H9 (cell line): ENCODE measurements at regions not wholly inside any gene's neighbourhood (a gene's known extent, or its start where the extent isn't known, plus 50 kb on each side); places are given as distances from the start of the nearest gene placed in this dataset.

Experiments used
- DNase-seq: peaks from one replicate; pipeline ENCODE4 v3.0.0-alpha.2; 2017
- H2AFZ ChIP-seq: one replicate; pipeline ENCODE4 v1.6.1; 2013; ENCODE audit warnings: mild to moderate bottlenecking, low read length, control low read depth, moderate library complexity
- H2AK5ac ChIP-seq: 2 replicates; pipeline ENCODE4 v1.6.1; 2013; ENCODE audit warnings: low read length, control low read depth, mixed read lengths; ENCODE audit not compliant: insufficient read length
- H2BK120ac ChIP-seq: one replicate; pipeline ENCODE4 v1.6.1; 2013; ENCODE audit warnings: low read depth, mild to moderate bottlenecking, low read length, control low read depth, inconsistent platforms; ENCODE audit not compliant: poor library complexity, severe bottlenecking
- H2BK12ac ChIP-seq: 2 replicates; pipeline ENCODE4 v1.6.1; 2013; ENCODE audit warnings: low read length, control low read depth, mixed read lengths, low read depth; ENCODE audit not compliant: insufficient read length
- H2BK15ac ChIP-seq: 2 replicates; pipeline ENCODE4 v1.6.1; 2013; ENCODE audit warnings: low read depth, low read length, control low read depth
- H2BK20ac ChIP-seq: one replicate; pipeline ENCODE4 v1.6.1; 2013; ENCODE audit warnings: low read depth, mild to moderate bottlenecking, low read length, control low read depth, inconsistent platforms; ENCODE audit not compliant: poor library complexity, severe bottlenecking
- H2BK5ac ChIP-seq: 2 replicates; pipeline ENCODE4 v1.6.1; 2013; ENCODE audit warnings: low read length, control low read depth, mixed read lengths; ENCODE audit not compliant: insufficient read length
- H3K14ac ChIP-seq: 2 replicates; pipeline ENCODE4 v1.6.1; 2013; ENCODE audit warnings: low read length, control low read depth; ENCODE audit not compliant: insufficient read depth
- H3K18ac ChIP-seq: 2 replicates; pipeline ENCODE4 v1.6.1; 2013; ENCODE audit warnings: low read depth, mild to moderate bottlenecking, mixed read lengths, low read length, control low read depth; ENCODE audit not compliant: insufficient read length
- H3K23ac ChIP-seq: 2 replicates; pipeline ENCODE4 v1.6.1; 2013; ENCODE audit warnings: low read length, control low read depth, mixed read lengths, low read depth; ENCODE audit not compliant: insufficient read length
- H3K23me2 ChIP-seq: 2 replicates; pipeline ENCODE4 v1.6.1; 2013; ENCODE audit warnings: low read depth, mild to moderate bottlenecking, mixed read lengths, low read length, control low read depth; ENCODE audit not compliant: insufficient read length, poor library complexity, severe bottlenecking
- H3K27ac ChIP-seq: 2 replicates; pipeline ENCODE4 v1.5.1; 2013; ENCODE audit warnings: low read length, control low read depth, mixed read lengths, low read depth; ENCODE audit not compliant: insufficient read length
- H3K27me3 ChIP-seq: 2 replicates; pipeline ENCODE4 v1.6.1; 2013; ENCODE audit warnings: low read length, control low read depth, inconsistent platforms; ENCODE audit not compliant: insufficient read depth
- H3K4ac ChIP-seq: 2 replicates; pipeline ENCODE4 v1.6.1; 2013; ENCODE audit warnings: low read depth, mild to moderate bottlenecking, control low read depth, inconsistent platforms, low read length, moderate library complexity
- H3K4me1 ChIP-seq: 2 replicates; pipeline ENCODE4 v1.6.1; 2013; ENCODE audit warnings: low read length, control low read depth, inconsistent platforms; ENCODE audit not compliant: insufficient read depth
- H3K4me2 ChIP-seq: 2 replicates; pipeline ENCODE4 v1.6.1; 2013; ENCODE audit warnings: low read length, control low read depth, mixed read lengths; ENCODE audit not compliant: insufficient read length, insufficient read depth
- H3K56ac ChIP-seq: 2 replicates; pipeline ENCODE4 v1.6.1; 2013; ENCODE audit warnings: low read depth, mild to moderate bottlenecking, mixed read lengths, low read length, control low read depth; ENCODE audit not compliant: insufficient read length
- H3K79me1 ChIP-seq: 2 replicates; pipeline ENCODE4 v1.6.1; 2013; ENCODE audit warnings: low read depth, mild to moderate bottlenecking, moderate library complexity, low read length, control low read depth, inconsistent platforms; ENCODE audit not compliant: insufficient read depth, poor library complexity, severe bottlenecking
- H3K79me2 ChIP-seq: 2 replicates; pipeline ENCODE4 v1.6.1; 2013; ENCODE audit warnings: low read length, control low read depth, inconsistent platforms; ENCODE audit not compliant: insufficient read depth
- H3K9ac ChIP-seq: 2 replicates; pipeline ENCODE4 v1.6.1; 2013; ENCODE audit warnings: low read length, control low read depth, mixed read lengths; ENCODE audit not compliant: insufficient read length; ENCODE audit errors: extremely low read depth
- H3K9me3 ChIP-seq: one replicate; pipeline ENCODE4 v1.6.1; 2013; ENCODE audit warnings: low read depth, low read length, inconsistent platforms; ENCODE audit not compliant: control insufficient read depth
- H3T11ph ChIP-seq: one replicate; pipeline ENCODE4 v1.6.1; 2013; ENCODE audit warnings: mild to moderate bottlenecking, low read length, control low read depth, inconsistent platforms
- H4K20me1 ChIP-seq: one replicate; pipeline ENCODE4 v1.6.1; 2013; ENCODE audit not compliant: control insufficient read depth, insufficient read length, insufficient read depth
- H4K5ac ChIP-seq: 2 replicates; pipeline ENCODE4 v1.6.1; 2013; ENCODE audit warnings: low read depth, mild to moderate bottlenecking, mixed read lengths, low read length, control low read depth; ENCODE audit not compliant: insufficient read length
- H4K8ac ChIP-seq: replicated peaks from 2 replicates; pipeline ENCODE4 v1.6.1; 2013; ENCODE audit warnings: low read length, control low read depth, mixed read lengths, low read depth; ENCODE audit not compliant: insufficient read length
- H4K91ac ChIP-seq: 2 replicates; pipeline ENCODE4 v1.6.1; 2013; ENCODE audit warnings: low read depth, mild to moderate bottlenecking, moderate library complexity, mixed read lengths, low read length, control low read depth; ENCODE audit not compliant: insufficient read length
- H3K27ac Mint-ChIP-seq, 3 experiments: 2 replicates in 2 of 3; 3 replicates in 1 of 3; pipeline ENCODE4 v1.8.0; 2020 to 2021; ENCODE audit warnings: mixed read lengths in 3 of 3, mild to moderate bottlenecking in 1 of 3, moderate library complexity in 1 of 3
- H3K27me3 Mint-ChIP-seq: 2 replicates; pipeline ENCODE4 v1.8.0; 2021; ENCODE audit warnings: low read depth, mild to moderate bottlenecking, moderate library complexity, mixed read lengths
- H3K36me3 Mint-ChIP-seq, 3 experiments: 2 replicates in 2 of 3; 3 replicates in 1 of 3; pipeline ENCODE4 v1.8.0; 2020 to 2021; ENCODE audit warnings: low read depth in 3 of 3, mixed read lengths in 3 of 3; ENCODE audit not compliant: insufficient read depth in 1 of 3
- H3K4me1 Mint-ChIP-seq, 2 experiments: 2 replicates each; pipeline ENCODE4 v1.8.0; 2020; ENCODE audit warnings: mixed read lengths in 2 of 2
- H3K4me3 Mint-ChIP-seq, 2 experiments: 2 replicates in 1 of 2; 3 replicates in 1 of 2; pipeline ENCODE4 v1.8.0; 2020 to 2021; ENCODE audit warnings: mild to moderate bottlenecking in 2 of 2, mixed read lengths in 2 of 2, moderate library complexity in 1 of 2
- H3K9me3 Mint-ChIP-seq, 2 experiments: 2 replicates in 1 of 2; 3 replicates in 1 of 2; pipeline ENCODE4 v1.8.0; 2020; ENCODE audit warnings: mild to moderate bottlenecking in 2 of 2, mixed read lengths in 2 of 2, moderate library complexity in 1 of 2
- CTCF ChIP-seq: fragments of 200-600 bp; sonication (generic); conservative IDR thresholded peaks from 3 replicates; pipeline ENCODE4 v1.8.0; 2021; ENCODE audit warnings: antibody characterized with exemption, mild to moderate bottlenecking
- WGBS: extraction: QIAGEN DNeasy Blood & Tissue Kit; methylation state at CpG from one replicate; pipeline ENCODE4 v1.1.7; 2013; ENCODE audit warnings: missing lambda C conversion rate, low lambda C conversion rate, mixed read lengths; ENCODE audit not compliant: insufficient read length; ENCODE audit errors: extremely low coverage; 5-methylcytosine and 5-hydroxymethylcytosine counted together

GRCh38 chr2:64383881-64384280 is 70.1 kb upstream of the LGALSL start:
- H3K27ac Mint-ChIP-seq: no peak overlapping the region
- Histone ChIP-seq H3K79me1 (no peaks in the 10 kb centered on the region), H3K27ac (no peak overlapping the region), H2BK15ac (no peak overlapping the region), H4K91ac (no peak overlapping the region), H3K18ac (no peak overlapping the region), H3K27me3 (no peaks in the 10 kb centered on the region), H3K23me2 (no peaks in the 10 kb centered on the region), H3K4me2 (no peak overlapping the region), H3K9ac (no peak overlapping the region), H3K4ac (no peak overlapping the region), H2BK20ac (no peak overlapping the region), H4K20me1 (no peaks in the 10 kb centered on the region), H4K8ac (no peak overlapping the region), H2BK12ac (no peak overlapping the region), H3K4me1 (no peaks in the 10 kb centered on the region), H3K23ac (no peak overlapping the region), H3K9me3 (no peaks in the 10 kb centered on the region), H2AFZ (no peak overlapping the region), H2AK5ac (no peak overlapping the region), H3K79me2 (no peaks in the 10 kb centered on the region), H3K56ac (no peak overlapping the region), H4K5ac (no peak overlapping the region), H2BK5ac (no peak overlapping the region), H3T11ph (no peak overlapping the region), H2BK120ac (no peak overlapping the region), H3K14ac (no peak overlapping the region)
- DNase-seq: no peak
- no peaks in the 10 kb centered on the region for H3K9me3 Mint-ChIP-seq
- H3K36me3 Mint-ChIP-seq: no peaks in the 10 kb centered on the region; a peak in 1 of 7 replicates
- no peak overlapping the region for H3K4me3 Mint-ChIP-seq
- TF ChIP-seq CTCF: no peak
- H3K27me3 Mint-ChIP-seq: no peaks in the 10 kb centered on the region; the same call in 1 of the 2 replicates
- H3K4me1 Mint-ChIP-seq: peaks cover 11 to 13% of the 10 kb centered on the region in 2 experiments
- WGBS: no CpG with 5 or more reads among the region's 3 CpGs
